ENCODE measurements at regions not wholly inside any gene's neighbourhood (a gene's known extent, or its start where the extent isn't known, plus 50 kb on each side); places are given as distances from the start of the nearest gene placed in this dataset.

DNA sequence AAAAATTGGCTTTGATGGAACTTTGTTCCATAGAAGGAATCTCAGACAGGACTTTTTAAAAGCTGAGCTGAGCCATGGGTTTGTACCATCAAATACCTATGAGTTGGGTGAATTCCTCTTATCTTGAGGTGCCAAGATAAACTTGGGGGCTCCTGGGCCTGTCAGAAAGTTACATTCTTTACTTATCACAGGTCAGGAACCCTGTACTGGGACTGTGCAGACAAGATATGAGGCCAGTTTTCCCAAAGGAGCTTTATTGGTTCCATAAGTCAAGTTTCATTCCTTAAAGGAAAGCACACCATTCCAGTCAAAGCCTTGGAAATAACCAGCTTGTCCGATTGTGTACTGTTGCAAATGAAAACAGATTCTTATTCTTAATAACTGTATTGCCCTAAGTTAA is 72.4 kb upstream of the PACRGL start:
- TF ChIP-seq EZH2 (IDR thresholded peaks at IDR 0.05) (no peak), POLR2AphosphoS5 (IDR thresholded peaks at IDR 0.05; ENCODE audit: borderline replicate concordance, low read depth, low read length) (no peak)

Measured in SK-N-MC (cell line).